ENCODE measurements at regions not wholly inside any gene's neighbourhood (a gene's known extent, or its start where the extent isn't known, plus 50 kb on each side); places are given as distances from the start of the nearest gene placed in this dataset.

DNA sequence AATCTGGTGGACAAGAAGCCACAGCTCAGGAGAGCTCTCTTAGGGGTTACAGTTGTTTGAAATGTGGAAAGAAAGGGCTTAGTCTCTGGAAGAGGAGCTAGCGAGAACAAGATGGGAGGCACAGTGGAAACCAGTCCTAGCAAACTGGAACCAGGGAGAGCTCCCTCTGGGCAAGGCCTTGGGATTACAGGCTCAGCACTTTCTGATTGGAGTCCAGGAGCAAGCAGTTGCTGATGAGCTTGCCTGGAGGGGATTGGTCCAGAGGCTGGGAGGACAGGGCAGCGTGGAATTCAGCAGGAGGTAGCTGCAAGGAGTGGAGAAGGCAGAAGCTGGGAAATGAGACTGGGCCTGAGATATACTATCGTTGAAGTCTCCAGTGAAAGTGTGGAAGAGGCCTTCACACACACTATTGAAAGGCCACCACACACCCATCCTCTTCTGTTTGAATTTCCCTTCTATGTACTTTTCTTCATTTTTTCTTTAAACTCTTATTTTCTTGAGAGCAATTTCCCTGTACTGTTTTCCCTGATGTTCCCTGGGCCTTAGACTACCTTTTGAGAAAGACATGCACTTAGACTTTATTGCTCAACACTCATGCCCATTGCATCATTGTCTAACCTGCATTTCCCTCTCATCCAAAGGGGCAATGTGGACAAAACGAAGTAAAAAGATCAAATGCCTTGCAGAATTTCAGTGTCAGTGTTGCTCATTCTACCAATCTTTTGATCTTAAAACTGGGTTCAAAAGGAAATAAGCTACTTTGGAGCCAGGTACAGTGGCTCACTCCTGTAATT, 57.8 kb upstream of the LANCL2 start (continued):
- no peak for TF ChIP-seq NANOG (IDR thresholded peaks at IDR 0.05; ENCODE audit: insufficient read depth, low read depth, low read length, poor library complexity, severe bottlenecking)

All from H1 (cell line).